Endodermal cell (in vitro differentiated cells): ENCODE measurements at regions not wholly inside any gene's neighbourhood (a gene's known extent, or its start where the extent isn't known, plus 50 kb on each side); places are given as distances from the start of the nearest gene placed in this dataset.

Experiments used
- DNase-seq: peaks from one replicate; pipeline ENCODE4 v3.0.0-alpha.2; 2017
- H3K27ac ChIP-seq: 2 replicates; pipeline ENCODE4 v1.5.1; 2013; ENCODE audit warnings: mild to moderate bottlenecking, low read depth, low read length, moderate library complexity
- H3K27me3 ChIP-seq: 2 replicates; pipeline ENCODE4 v1.6.1; 2013; ENCODE audit warnings: mild to moderate bottlenecking, low read length, moderate library complexity; ENCODE audit not compliant: insufficient read depth, control insufficient read depth, poor library complexity, severe bottlenecking
- H3K36me3 ChIP-seq: 2 replicates; pipeline ENCODE4 v1.7.0; 2013; ENCODE audit warnings: mild to moderate bottlenecking, low read length, moderate library complexity; ENCODE audit not compliant: control insufficient read depth, insufficient read depth
- H3K4me1 ChIP-seq: one replicate; pipeline ENCODE4 v1.7.0; 2013; ENCODE audit warnings: low read length; ENCODE audit not compliant: control insufficient read depth, insufficient read depth
- H3K4me3 ChIP-seq: 2 replicates; pipeline ENCODE4 v1.5.1; 2013; ENCODE audit warnings: mild to moderate bottlenecking, low read length, moderate library complexity
- H3K9ac ChIP-seq: 2 replicates; pipeline ENCODE4 v1.6.1; 2013; ENCODE audit warnings: mild to moderate bottlenecking, low read length, moderate library complexity; ENCODE audit not compliant: poor library complexity, severe bottlenecking; ENCODE audit errors: extremely low read depth
- H3K9me3 ChIP-seq: 2 replicates; pipeline ENCODE4 v1.6.1; 2013; ENCODE audit warnings: mild to moderate bottlenecking, low read length, moderate library complexity; ENCODE audit not compliant: control insufficient read depth
- H3K27ac Mint-ChIP-seq: 2 replicates; pipeline ENCODE4 v1.8.0; 2020; ENCODE audit warnings: mixed read lengths
- H3K27me3 Mint-ChIP-seq: 2 replicates; pipeline ENCODE4 v1.8.0; 2021; ENCODE audit warnings: mild to moderate bottlenecking, mixed read lengths; ENCODE audit not compliant: insufficient read depth
- H3K36me3 Mint-ChIP-seq: 2 replicates; pipeline ENCODE4 v1.8.0; 2020; ENCODE audit warnings: low read depth, mixed read lengths
- H3K4me1 Mint-ChIP-seq: 2 replicates; pipeline ENCODE4 v1.8.0; 2020; ENCODE audit warnings: mixed read lengths
- H3K4me3 Mint-ChIP-seq: 2 replicates; pipeline ENCODE4 v1.8.0; 2020; ENCODE audit warnings: mild to moderate bottlenecking, moderate library complexity, mixed read lengths
- H3K9me3 Mint-ChIP-seq: 2 replicates; pipeline ENCODE4 v1.8.0; 2020; ENCODE audit warnings: mild to moderate bottlenecking, mixed read lengths
- CTCF ChIP-seq: fragments of 200-600 bp; sonication (generic); conservative IDR thresholded peaks from 2 replicates; pipeline ENCODE4 v1.5.0; 2021; ENCODE audit warnings: antibody characterized with exemption, mild to moderate bottlenecking
- WGBS, 2 experiments: methylation state at CpG; one replicate each; pipeline versions ENCODE4 v1.1.5 to v1.1.7; 2013; ENCODE audit warnings: missing lambda C conversion rate in 2 of 2, mixed read lengths in 1 of 2; ENCODE audit not compliant: insufficient coverage in 1 of 2, insufficient read length in 1 of 2; 5-methylcytosine and 5-hydroxymethylcytosine counted together

GRCh38 chr4:91916219-91916618 is 387.5 kb upstream of the GRID2 start:
- Mint-ChIP-seq H3K4me1 (no peaks in the 10 kb centered on the region), H3K36me3 (no peaks in the 10 kb centered on the region), H3K4me3 (no peak overlapping the region), H3K9me3 (no peaks in the 10 kb centered on the region), H3K27me3 (no peaks in the 10 kb centered on the region), H3K27ac (no peak overlapping the region)
- no peaks in the 10 kb centered on the region for H3K9me3 ChIP-seq
- no peak overlapping the region for H3K4me3 ChIP-seq
- H3K27ac ChIP-seq, result no peak overlapping the region
- no peaks in the 10 kb centered on the region for H3K27me3 ChIP-seq
- no peak overlapping the region for H3K9ac ChIP-seq
- no peak for TF ChIP-seq CTCF
- H3K4me1 ChIP-seq, result no peaks in the 10 kb centered on the region
- no peak for DNase-seq
- no peaks in the 10 kb centered on the region for H3K36me3 ChIP-seq

- Mint-ChIP-seq H3K4me1 (no peaks in the 10 kb centered on the region), H3K4me3 (no peak overlapping the region), H3K27ac (no peak overlapping the region), H3K27me3 (no peaks in the 10 kb centered on the region), H3K36me3 (no peaks in the 10 kb centered on the region), H3K9me3 (peaks cover 10% of the 10 kb centered on the region)
- Histone ChIP-seq H3K36me3 (no peaks in the 10 kb centered on the region), H3K27me3 (no peaks in the 10 kb centered on the region), H3K9ac (no peak overlapping the region), H3K9me3 (peaks cover 11% of the 10 kb centered on the region), H3K27ac (no peak overlapping the region), H3K4me1 (no peaks in the 10 kb centered on the region), H3K4me3 (no peak overlapping the region)
- 88% methylated on average over 5 of the region's 5 CpGs; no CpG with 5 or more reads in 1 of the 2 experiments for WGBS, 2 experiments
- TF ChIP-seq CTCF, result no peak
- no peak for DNase-seq
Measured at GRCh38 chr4:91924625-91925024, 379.1 kb upstream of the GRID2 start.

- H3K4me3 Mint-ChIP-seq, result no peak overlapping the region
- H3K4me3 ChIP-seq, result peak overlapping the region; percentile 74
Measured at GRCh38 chr4:91935217-91935616, 368.5 kb upstream of the GRID2 start.

More at GRCh38 chr4:91935217-91935616, 368.5 kb upstream of the GRID2 start:
- Histone ChIP-seq H3K27ac (no peak overlapping the region), H3K9ac (no peak overlapping the region), H3K4me1 (peaks cover 4% of the 10 kb centered on the region), H3K27me3 (no peaks in the 10 kb centered on the region), H3K36me3 (no peaks in the 10 kb centered on the region), H3K9me3 (peaks cover 52% of the 10 kb centered on the region)
- Mint-ChIP-seq H3K27me3 (no peaks in the 10 kb centered on the region), H3K36me3 (peaks cover 13% of the 10 kb centered on the region), H3K27ac (no peak overlapping the region), H3K4me1 (no peaks in the 10 kb centered on the region), H3K9me3 (peaks cover 43% of the 10 kb centered on the region)
- WGBS, 2 experiments, result 45 to 68% methylated on average over 3 to 6 of the region's 6 CpGs
- DNase-seq, result peak; percentile 52
- TF ChIP-seq CTCF, result no peak
